WTC11 (cell line): ENCODE measurements at regions not wholly inside any gene's neighbourhood (a gene's known extent, or its start where the extent isn't known, plus 50 kb on each side); places are given as distances from the start of the nearest gene placed in this dataset.

Source experiments
- CREB1 ChIP-seq: sonication (generic); formaldehyde crosslinking; IDR thresholded peaks from 2 replicates; pipeline ENCODE4 v1.8.0; 2023; ENCODE audit warnings: mild to moderate bottlenecking, missing genetic modification reagents
- JUN ChIP-seq: sonication (generic); formaldehyde crosslinking; IDR thresholded peaks from 2 replicates; pipeline ENCODE4 v1.8.0; 2023; ENCODE audit warnings: mild to moderate bottlenecking, missing genetic modification reagents
- NR2C2 ChIP-seq: sonication (generic); formaldehyde crosslinking; IDR thresholded peaks from 2 replicates; pipeline ENCODE4 v1.8.0; 2022; ENCODE audit warnings: mild to moderate bottlenecking, missing genetic modification reagents
- SMAD3 ChIP-seq: sonication (generic); formaldehyde crosslinking; IDR thresholded peaks from 2 replicates; pipeline ENCODE4 v1.8.0; 2022; ENCODE audit warnings: missing genetic modification reagents, mild to moderate bottlenecking, borderline replicate concordance
- TCF7 ChIP-seq: sonication (generic); formaldehyde crosslinking; IDR thresholded peaks from 2 replicates; pipeline ENCODE4 v1.8.0; 2022; ENCODE audit warnings: mild to moderate bottlenecking, low read depth, missing genetic modification reagents, moderate library complexity
- ZNF281 ChIP-seq: sonication (generic); formaldehyde crosslinking; IDR thresholded peaks from 2 replicates; pipeline ENCODE4 v1.8.0; 2023; ENCODE audit warnings: mild to moderate bottlenecking, missing genetic modification reagents
- TF ChIP-seq, protein P1 (sequence below): fragments of 200-600 bp; IDR thresholded peaks from 2 replicates; pipeline ENCODE4 v1.8.0; 2022; ENCODE audit warnings: antibody characterized with exemption

- TF ChIP-seq CREB1 (CRISPR knock-in tag) (no peak), ZNF281 (CRISPR knock-in tag) (no peak), SMAD3 (CRISPR knock-in tag) (no peak), TCF7 (no peak), NR2C2 (CRISPR knock-in tag) (no peak), JUN (CRISPR knock-in tag) (no peak)
- TF ChIP-seq, protein P1, sequence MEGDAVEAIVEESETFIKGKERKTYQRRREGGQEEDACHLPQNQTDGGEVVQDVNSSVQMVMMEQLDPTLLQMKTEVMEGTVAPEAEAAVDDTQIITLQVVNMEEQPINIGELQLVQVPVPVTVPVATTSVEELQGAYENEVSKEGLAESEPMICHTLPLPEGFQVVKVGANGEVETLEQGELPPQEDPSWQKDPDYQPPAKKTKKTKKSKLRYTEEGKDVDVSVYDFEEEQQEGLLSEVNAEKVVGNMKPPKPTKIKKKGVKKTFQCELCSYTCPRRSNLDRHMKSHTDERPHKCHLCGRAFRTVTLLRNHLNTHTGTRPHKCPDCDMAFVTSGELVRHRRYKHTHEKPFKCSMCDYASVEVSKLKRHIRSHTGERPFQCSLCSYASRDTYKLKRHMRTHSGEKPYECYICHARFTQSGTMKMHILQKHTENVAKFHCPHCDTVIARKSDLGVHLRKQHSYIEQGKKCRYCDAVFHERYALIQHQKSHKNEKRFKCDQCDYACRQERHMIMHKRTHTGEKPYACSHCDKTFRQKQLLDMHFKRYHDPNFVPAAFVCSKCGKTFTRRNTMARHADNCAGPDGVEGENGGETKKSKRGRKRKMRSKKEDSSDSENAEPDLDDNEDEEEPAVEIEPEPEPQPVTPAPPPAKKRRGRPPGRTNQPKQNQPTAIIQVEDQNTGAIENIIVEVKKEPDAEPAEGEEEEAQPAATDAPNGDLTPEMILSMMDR = no peak
Measured at GRCh38 chr6:54614499-54615195, 231.9 kb upstream of the FAM83B start.
